Left renal pelvis (tissue), 4 donors: ENCODE measurements at regions not wholly inside any gene's neighbourhood (a gene's known extent, or its start where the extent isn't known, plus 50 kb on each side); places are given as distances from the start of the nearest gene placed in this dataset.

Experiments
- DNase-seq, 4 donors: peaks; one replicate each; pipeline ENCODE4 v3.0.0-alpha.2; 2013; ENCODE audit warnings: low read depth in 4 of 4, low spot score in 3 of 4

GRCh38 chr3:194277786-194278130, 73.4 kb downstream of the CPN2 start:
- no peak for DNase-seq

- no peak for DNase-seq
Measured at GRCh38 chr3:194278186-194278845, 72.8 kb downstream of the CPN2 start.

DNA sequence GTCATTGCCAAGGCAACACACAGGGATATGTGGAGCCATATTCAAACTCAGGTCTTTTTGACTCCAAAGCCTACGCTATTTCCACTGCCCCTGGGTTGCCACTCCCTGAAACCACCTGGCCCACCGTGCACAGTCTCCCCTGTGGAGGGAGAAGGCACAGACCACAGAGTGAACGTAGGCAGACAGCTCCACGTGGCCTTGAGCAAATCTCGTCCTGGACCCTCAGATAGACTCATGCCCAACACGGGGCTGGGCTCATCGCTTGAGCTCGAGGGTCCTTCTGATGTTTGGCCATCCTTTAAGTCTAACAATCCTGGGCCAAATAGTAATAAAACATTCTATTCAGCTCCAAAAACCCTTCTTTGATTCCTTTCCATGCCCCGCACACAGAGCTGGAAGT, 72.0 kb downstream of the CPN2 start:
- DNase-seq: no peak

DNA sequence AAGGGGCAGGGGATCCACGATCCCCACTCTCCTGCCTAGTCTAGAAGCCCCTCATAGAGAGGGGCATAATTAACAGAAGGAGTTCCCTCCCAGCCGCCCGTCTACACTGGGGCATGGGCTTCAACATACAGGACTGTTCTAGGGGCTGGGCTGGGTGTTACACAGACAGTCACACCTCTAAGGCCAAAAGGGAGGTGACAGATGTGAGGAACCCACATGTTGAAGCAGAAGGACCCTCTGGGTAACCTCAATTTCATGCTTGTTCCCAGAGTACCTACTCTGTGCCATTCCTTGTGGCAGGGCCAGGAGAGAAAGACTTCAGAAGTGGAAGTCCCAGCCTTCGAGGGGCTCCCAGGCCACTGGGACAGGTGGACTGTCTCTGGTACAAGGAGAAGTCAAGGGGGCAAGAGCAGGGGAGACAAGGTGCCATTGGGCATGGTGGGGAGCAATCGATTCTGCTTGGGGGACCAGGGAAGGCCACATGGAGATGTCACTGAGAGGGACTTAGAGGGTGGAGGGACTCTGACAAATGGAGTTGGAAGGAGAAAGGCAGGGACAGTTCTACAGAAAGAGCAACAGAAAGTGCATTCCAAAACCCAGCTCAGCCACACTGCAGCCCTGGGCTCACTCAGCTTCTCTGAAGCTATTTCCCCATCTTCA, 71.3 kb downstream of the CPN2 start:
- no peak for DNase-seq

DNA sequence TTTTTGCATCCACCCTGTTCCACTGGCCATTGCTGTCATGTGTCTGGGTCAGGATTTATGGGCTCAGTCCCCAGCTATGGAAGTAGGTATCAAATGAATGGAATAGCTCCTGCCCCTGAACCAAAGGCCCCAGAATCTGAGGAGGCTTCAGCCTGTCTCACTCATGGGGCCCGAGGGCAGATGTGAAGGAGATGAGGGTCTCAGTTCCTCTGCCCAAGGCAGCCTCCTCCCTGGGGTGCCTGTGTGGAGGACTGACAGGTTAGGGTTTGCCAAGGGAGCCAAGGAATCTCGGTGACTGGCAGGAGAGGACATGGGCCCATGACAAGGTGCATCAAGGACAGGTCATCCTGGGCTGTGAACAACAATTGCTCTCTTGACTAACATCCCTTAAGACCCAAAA, 70.4 kb downstream of the CPN2 start:
- no peak for DNase-seq

DNA sequence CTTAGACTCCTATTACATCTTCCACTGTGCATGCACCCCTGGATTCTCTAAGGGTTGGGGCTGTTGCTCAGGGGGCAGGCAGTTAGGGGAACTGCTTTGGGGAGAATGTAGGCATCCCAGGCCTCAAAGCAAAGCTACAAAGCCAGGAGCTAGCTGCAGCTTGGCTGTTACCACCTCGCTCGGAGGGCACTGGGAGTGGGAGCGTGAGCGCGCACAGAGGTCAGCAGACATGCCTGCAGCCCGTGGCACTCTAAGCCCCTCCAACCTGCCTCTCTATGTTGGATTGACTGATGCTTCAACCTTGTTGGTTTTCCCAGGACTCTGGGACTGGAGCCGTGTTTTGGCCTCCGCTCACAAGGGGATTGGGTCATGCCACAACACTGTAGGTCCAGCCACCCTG, 69.8 kb downstream of the CPN2 start:
- no peak for DNase-seq

DNA sequence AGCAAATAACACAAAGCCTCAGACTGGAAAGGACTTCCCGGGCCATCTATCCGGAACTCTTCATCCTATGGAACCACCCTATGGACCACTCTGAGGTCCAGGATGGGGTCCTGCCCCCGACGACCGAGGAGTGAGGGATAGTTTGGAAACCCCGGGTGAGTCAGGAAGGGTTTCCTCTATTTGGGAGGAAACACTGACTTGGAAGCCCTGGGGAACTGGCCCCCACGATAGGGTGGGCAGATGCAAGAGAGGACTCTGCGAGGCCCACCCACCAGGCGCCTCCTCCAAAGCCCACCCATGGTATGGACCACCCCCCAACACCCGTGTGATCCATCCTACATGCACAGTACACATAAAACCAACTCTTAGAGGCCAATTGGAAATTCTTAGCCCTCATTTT, 69.4 kb downstream of the CPN2 start:
- DNase-seq: no peak

GRCh38 chr3:194282436-194283122, 68.5 kb downstream of the CPN2 start:
- no peak for DNase-seq

- no peak for DNase-seq
Measured at GRCh38 chr3:194283221-194284006, 67.7 kb downstream of the CPN2 start.

- DNase-seq: no peak
Measured at GRCh38 chr3:194284351-194284750, 66.8 kb downstream of the CPN2 start.

GRCh38 chr3:194285024-194285849, 65.9 kb downstream of the CPN2 start:
- no peak for DNase-seq

- no peak for DNase-seq
Measured at GRCh38 chr3:194285850-194286197, 65.3 kb downstream of the CPN2 start.

DNA sequence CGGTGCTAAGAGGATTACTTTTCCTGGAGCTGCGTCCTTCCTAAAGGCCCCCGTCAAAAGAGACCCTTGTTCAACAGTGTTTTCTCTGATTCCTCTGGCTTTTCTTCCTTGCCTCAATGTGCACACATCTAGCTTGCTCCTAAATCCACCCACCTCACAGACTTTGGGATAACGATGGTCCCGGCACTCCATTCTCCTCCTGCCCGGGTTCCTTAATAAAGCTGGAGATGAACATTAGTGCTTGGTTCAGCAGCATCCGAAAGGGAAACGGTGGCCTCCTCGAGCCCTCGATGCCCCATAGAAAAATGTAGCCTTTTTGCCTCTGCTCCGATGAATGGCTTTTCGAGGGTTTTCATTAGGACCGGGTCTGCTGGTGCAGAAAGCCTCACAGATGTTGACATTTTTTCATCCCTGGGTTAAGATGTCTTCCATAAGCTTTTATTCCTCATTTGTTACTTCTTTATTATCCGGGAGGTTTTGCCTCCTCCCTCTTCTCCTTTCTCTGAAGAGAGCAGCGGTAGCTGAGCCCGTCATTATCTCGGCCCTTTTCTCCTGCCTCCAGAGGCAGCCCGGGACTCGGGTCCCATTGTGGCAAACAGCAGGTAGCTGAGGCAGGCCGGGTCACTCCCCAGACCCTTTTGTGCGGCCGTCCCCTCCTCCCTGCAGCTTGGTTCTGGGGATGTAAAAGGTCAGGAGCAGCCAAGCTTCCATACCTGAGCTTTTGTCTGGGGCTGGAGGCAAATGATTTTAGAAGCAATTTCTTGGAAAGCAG, 64.6 kb downstream of the CPN2 start:
- no peak for DNase-seq

DNA sequence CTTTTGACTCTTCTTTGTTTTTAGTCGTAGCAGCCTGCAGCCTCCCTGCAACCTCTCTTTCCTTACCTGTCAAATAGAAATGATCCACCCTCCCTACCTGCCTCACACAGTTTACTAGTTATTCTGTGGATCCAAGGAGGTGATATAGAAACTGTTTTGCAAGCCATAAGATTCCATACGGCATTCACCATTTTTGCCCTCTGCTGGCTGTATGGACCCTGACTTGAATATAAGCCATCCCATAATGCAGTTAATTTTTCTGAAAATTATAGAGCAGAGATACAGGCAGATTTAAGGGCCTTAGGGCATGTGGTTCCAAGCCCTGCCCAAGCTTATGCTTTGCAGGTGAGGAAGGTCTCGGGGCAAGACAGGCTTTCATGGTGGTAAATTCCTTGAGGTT, 63.8 kb downstream of the CPN2 start:
- DNase-seq: no peak

- no peak for DNase-seq
Measured at GRCh38 chr3:194287977-194288706, 63.0 kb downstream of the CPN2 start.
